ENCODE measurements at regions not wholly inside any gene's neighbourhood (a gene's known extent, or its start where the extent isn't known, plus 50 kb on each side); places are given as distances from the start of the nearest gene placed in this dataset.

GRCh38 chr12:107459641-107460040 is 226.0 kb upstream of the PWP1 start:
- H3K9me3 Mint-ChIP-seq: no peaks in the 10 kb centered on the region
- H3K36me3 ChIP-seq (ENCODE audit: control insufficient read depth in 2 of 2, extremely low read depth in 1 of 2, insufficient read depth in 1 of 2, low read length in 1 of 2): no peaks in the 10 kb centered on the region
- H3K4me3 ChIP-seq (ENCODE audit: control insufficient read depth in 1 of 2, extremely low read depth in 1 of 2, low read length in 1 of 2): no peak overlapping the region
- 73% methylated on average over 4 of the region's 7 CpGs for WGBS (ENCODE audit: insufficient coverage)
- no peak overlapping the region for H3K27ac ChIP-seq (ENCODE audit: low read length)
- ATAC-seq (replicated peaks in 1 of 4) (no peak), DNase-seq (no peak)
- no peak overlapping the region for H3K27ac Mint-ChIP-seq
- H3K4me1 Mint-ChIP-seq: peaks cover 4 to 10% (median 9%) of the 10 kb centered on the region in 3 donors
- H3K27me3 ChIP-seq (replicated peaks in 1 of 2; ENCODE audit: control insufficient read depth in 2 of 2, extremely low read depth in 1 of 2, insufficient read depth in 2 of 2, low read length in 1 of 2): no peaks in the 10 kb centered on the region
- POLR2A ChIA-PET: no interaction called here
- CTCF ChIA-PET: no interaction called here
- no peaks in the 10 kb centered on the region for H3K27me3 Mint-ChIP-seq
- no peak overlapping the region for H3K4me3 Mint-ChIP-seq
- no peaks in the 10 kb centered on the region for H3K36me3 Mint-ChIP-seq
- H3K9me3 ChIP-seq: no peaks in the 10 kb centered on the region
- no peaks in the 10 kb centered on the region for H3K4me1 ChIP-seq (ENCODE audit: control insufficient read depth in 1 of 2, extremely low read depth in 1 of 2, insufficient read depth in 2 of 2, low read length in 2 of 2)

DNA sequence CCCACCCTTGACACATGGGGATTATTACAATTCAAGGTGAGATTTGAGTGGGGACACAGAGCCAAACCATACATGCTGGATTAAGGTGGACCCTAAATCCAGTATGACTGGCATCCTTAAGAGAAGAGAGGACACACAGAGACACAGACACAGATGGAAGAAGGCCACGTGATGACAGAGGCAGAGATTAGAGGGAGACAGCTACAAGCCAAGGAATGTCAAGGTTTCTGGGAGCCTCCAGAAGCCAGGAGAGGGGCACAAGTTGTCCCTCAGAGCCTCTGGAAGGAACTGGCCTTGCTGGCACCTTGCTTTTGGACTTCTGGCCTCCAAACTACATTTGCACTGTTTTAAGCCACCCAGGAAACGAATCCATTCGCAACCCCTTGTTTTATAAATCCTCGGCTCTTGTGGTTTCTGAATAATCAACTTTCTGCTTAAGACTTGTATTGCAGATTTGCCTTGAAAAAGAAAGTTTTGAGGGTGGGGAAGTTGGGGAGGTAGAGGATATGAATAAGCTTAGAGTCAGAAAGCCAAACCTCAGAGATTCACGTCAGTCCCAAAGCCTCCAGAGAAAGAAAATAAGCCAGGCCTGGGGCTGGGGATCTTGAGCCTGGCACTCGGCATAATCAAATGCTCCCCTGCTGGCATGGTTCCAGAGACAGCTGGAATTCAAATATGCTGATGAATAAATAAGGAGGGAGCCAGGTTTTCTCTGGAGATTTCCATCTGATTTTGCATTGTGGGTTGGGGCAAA is 224.2 kb upstream of the PWP1 start:
- H3K27me3 ChIP-seq (replicated peaks in 1 of 2; ENCODE audit: control insufficient read depth in 2 of 2, extremely low read depth in 1 of 2, insufficient read depth in 2 of 2, low read length in 1 of 2): no peaks in the 10 kb centered on the region
- no peak for ATAC-seq (replicated peaks in 1 of 4)
- no peaks in the 10 kb centered on the region for H3K4me1 ChIP-seq (ENCODE audit: control insufficient read depth in 1 of 2, extremely low read depth in 1 of 2, insufficient read depth in 2 of 2, low read length in 2 of 2)
- ChIA-PET POLR2A (interaction anchor here in 1 of 2 donors (0.6 kb wide), 1 partner anchor 36 kb away, joined by 3 read pairs; no protein-coding TSS in a partner anchor), CTCF (no interaction called here)
- no peak overlapping the region for H3K27ac Mint-ChIP-seq
- H3K27me3 Mint-ChIP-seq: no peaks in the 10 kb centered on the region
- H3K4me3 Mint-ChIP-seq: no peak overlapping the region
- H3K4me1 Mint-ChIP-seq: peaks cover 9 to 16% (median 14%) of the 10 kb centered on the region in 3 donors
- H3K9me3 Mint-ChIP-seq: no peaks in the 10 kb centered on the region
- H3K36me3 Mint-ChIP-seq: no peaks in the 10 kb centered on the region
- no peaks in the 10 kb centered on the region for H3K36me3 ChIP-seq (ENCODE audit: control insufficient read depth in 2 of 2, extremely low read depth in 1 of 2, insufficient read depth in 1 of 2, low read length in 1 of 2)
- no peak overlapping the region for H3K4me3 ChIP-seq (ENCODE audit: control insufficient read depth in 1 of 2, extremely low read depth in 1 of 2, low read length in 1 of 2)
- H3K9me3 ChIP-seq: no peaks in the 10 kb centered on the region
- H3K27ac ChIP-seq (ENCODE audit: low read length): no peak overlapping the region
- no peak for DNase-seq
- 87% methylated on average over 3 of the region's 6 CpGs for WGBS (ENCODE audit: insufficient coverage)

DNA sequence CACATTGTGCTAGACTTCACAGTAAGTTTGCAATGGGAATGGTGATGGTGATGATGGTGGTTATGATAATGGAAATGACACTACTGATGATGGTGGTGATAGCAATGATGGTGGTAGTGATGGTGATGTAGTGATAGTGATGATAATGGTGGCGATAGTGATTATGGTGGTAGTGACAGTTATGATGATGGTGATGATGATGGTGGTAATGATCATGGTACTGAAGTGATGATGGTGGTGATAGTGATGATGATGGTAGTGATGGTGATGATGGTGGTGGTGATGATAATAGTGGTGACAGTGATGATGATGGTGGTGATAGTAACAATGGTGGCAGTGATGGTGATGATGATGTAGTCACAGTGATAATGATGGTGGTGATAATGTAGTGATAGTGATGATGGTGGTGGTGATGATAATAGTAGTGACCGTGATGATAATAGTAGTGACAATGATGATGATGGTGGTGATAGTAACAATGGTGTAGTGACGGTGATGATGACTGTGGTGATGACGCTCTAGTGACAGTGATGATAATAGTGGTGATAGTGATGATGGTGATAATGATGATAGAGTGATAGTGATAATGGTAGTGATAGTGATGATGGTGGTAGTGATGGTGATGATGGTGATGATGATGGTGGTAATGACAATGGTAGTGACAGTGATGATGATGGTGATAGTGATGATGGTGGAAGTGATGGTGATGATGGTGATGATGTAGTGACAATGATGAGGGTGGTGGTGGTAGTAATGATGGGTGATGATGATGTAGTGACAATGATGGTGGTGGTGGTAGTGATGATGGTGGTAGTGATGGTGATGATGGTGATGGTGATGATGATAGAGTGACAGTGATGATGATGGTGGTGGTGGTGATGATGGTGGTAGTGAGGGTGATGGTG is 222.9 kb upstream of the PWP1 start:
- no peaks in the 10 kb centered on the region for H3K27me3 ChIP-seq (replicated peaks in 1 of 2; ENCODE audit: control insufficient read depth in 2 of 2, extremely low read depth in 1 of 2, insufficient read depth in 2 of 2, low read length in 1 of 2)
- Mint-ChIP-seq H3K4me1 (peaks cover 13 to 23% (median 17%) of the 10 kb centered on the region in 3 donors), H3K9me3 (no peaks in the 10 kb centered on the region), H3K36me3 (no peaks in the 10 kb centered on the region), H3K4me3 (no peak overlapping the region), H3K27me3 (no peaks in the 10 kb centered on the region), H3K27ac (no peak overlapping the region)
- CTCF ChIA-PET: interaction anchor here in 1 of 2 donors (0.6 kb wide), 1 partner anchor 169 kb away, joined by 3 read pairs; no protein-coding TSS in a partner anchor
- no peaks in the 10 kb centered on the region for H3K9me3 ChIP-seq
- H3K4me3 ChIP-seq (ENCODE audit: control insufficient read depth in 1 of 2, extremely low read depth in 1 of 2, low read length in 1 of 2): no peak overlapping the region
- 95% methylated on average over 4 of the region's 4 CpGs for WGBS (ENCODE audit: insufficient coverage)
- DNase-seq (no peak), ATAC-seq (replicated peaks in 1 of 4) (peak in 1 of 4 experiments; percentile 34)
- H3K36me3 ChIP-seq (ENCODE audit: control insufficient read depth in 2 of 2, extremely low read depth in 1 of 2, insufficient read depth in 1 of 2, low read length in 1 of 2): no peaks in the 10 kb centered on the region
- H3K4me1 ChIP-seq (ENCODE audit: control insufficient read depth in 1 of 2, extremely low read depth in 1 of 2, insufficient read depth in 2 of 2, low read length in 2 of 2): no peaks in the 10 kb centered on the region
- POLR2A ChIA-PET: no interaction called here
- H3K27ac ChIP-seq (ENCODE audit: low read length): no peak overlapping the region

GRCh38 chr12:107464644-107465043 is 221.0 kb upstream of the PWP1 start:
- ATAC-seq (replicated peaks in 1 of 4) (no peak), DNase-seq (no peak)
- peaks cover 2 to 16% of the 10 kb centered on the region in 2 experiments for H3K4me1 ChIP-seq (ENCODE audit: control insufficient read depth in 1 of 2, extremely low read depth in 1 of 2, insufficient read depth in 2 of 2, low read length in 2 of 2)
- no peak overlapping the region for H3K4me3 Mint-ChIP-seq
- no peaks in the 10 kb centered on the region for H3K9me3 ChIP-seq
- no peak overlapping the region for H3K27ac Mint-ChIP-seq
- no peaks in the 10 kb centered on the region for H3K36me3 ChIP-seq (ENCODE audit: control insufficient read depth in 2 of 2, extremely low read depth in 1 of 2, insufficient read depth in 1 of 2, low read length in 1 of 2)
- H3K4me3 ChIP-seq (ENCODE audit: control insufficient read depth in 1 of 2, extremely low read depth in 1 of 2, low read length in 1 of 2): no peak overlapping the region
- H3K27ac ChIP-seq (ENCODE audit: low read length): no peak overlapping the region
- no peaks in the 10 kb centered on the region for H3K9me3 Mint-ChIP-seq
- H3K36me3 Mint-ChIP-seq: no peaks in the 10 kb centered on the region
- POLR2A ChIA-PET: no interaction called here
- no CpG with 5 or more reads among the region's 1 CpG for WGBS (ENCODE audit: insufficient coverage)
- no peaks in the 10 kb centered on the region for H3K27me3 Mint-ChIP-seq
- H3K4me1 Mint-ChIP-seq: peaks cover 23 to 36% (median 26%) of the 10 kb centered on the region in 3 donors
- CTCF ChIA-PET: no interaction called here
- no peaks in the 10 kb centered on the region for H3K27me3 ChIP-seq (replicated peaks in 1 of 2; ENCODE audit: control insufficient read depth in 2 of 2, extremely low read depth in 1 of 2, insufficient read depth in 2 of 2, low read length in 1 of 2)

DNA sequence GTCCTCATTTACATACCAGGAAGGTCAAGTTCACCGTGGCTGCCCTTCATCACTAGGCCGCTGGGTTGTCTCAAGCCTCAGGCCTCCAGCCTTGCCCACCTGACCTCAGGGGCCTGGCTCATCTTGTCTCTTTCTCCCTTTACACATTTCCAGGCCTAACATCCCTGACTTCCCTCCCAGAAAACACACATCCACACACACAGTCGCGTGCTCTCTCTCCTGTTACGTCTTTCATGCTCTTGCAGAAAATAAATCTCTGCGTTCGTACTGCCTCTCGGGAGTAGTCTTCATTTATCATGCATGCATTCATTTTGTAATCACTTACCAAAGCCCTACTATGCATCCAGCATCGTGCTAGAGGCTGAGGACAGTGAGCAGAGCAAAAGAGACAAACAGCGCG is 220.0 kb upstream of the PWP1 start:
- POLR2A ChIA-PET: interaction anchor here in 1 of 2 donors (0.6 kb wide), 1 partner anchor 10 kb away, joined by 4 read pairs; no protein-coding TSS in a partner anchor
- Mint-ChIP-seq H3K27ac (no peak overlapping the region), H3K4me1 (peaks cover 23 to 36% (median 26%) of the 10 kb centered on the region in 3 donors), H3K27me3 (no peaks in the 10 kb centered on the region), H3K4me3 (no peak overlapping the region), H3K9me3 (no peaks in the 10 kb centered on the region), H3K36me3 (no peaks in the 10 kb centered on the region)
- H3K4me3 ChIP-seq (ENCODE audit: control insufficient read depth in 1 of 2, extremely low read depth in 1 of 2, low read length in 1 of 2): no peak overlapping the region
- peaks cover 2 to 16% of the 10 kb centered on the region in 2 experiments for H3K4me1 ChIP-seq (ENCODE audit: control insufficient read depth in 1 of 2, extremely low read depth in 1 of 2, insufficient read depth in 2 of 2, low read length in 2 of 2)
- no peak overlapping the region for H3K27ac ChIP-seq (ENCODE audit: low read length)
- WGBS (ENCODE audit: insufficient coverage): 82% methylated on average over 5 of the region's 11 CpGs
- no peaks in the 10 kb centered on the region for H3K27me3 ChIP-seq (replicated peaks in 1 of 2; ENCODE audit: control insufficient read depth in 2 of 2, extremely low read depth in 1 of 2, insufficient read depth in 2 of 2, low read length in 1 of 2)
- no peak for ATAC-seq (replicated peaks in 1 of 4)
- H3K9me3 ChIP-seq: no peaks in the 10 kb centered on the region
- DNase-seq: no peak
- CTCF ChIA-PET: no interaction called here
- no peaks in the 10 kb centered on the region for H3K36me3 ChIP-seq (ENCODE audit: control insufficient read depth in 2 of 2, extremely low read depth in 1 of 2, insufficient read depth in 1 of 2, low read length in 1 of 2)

DNA sequence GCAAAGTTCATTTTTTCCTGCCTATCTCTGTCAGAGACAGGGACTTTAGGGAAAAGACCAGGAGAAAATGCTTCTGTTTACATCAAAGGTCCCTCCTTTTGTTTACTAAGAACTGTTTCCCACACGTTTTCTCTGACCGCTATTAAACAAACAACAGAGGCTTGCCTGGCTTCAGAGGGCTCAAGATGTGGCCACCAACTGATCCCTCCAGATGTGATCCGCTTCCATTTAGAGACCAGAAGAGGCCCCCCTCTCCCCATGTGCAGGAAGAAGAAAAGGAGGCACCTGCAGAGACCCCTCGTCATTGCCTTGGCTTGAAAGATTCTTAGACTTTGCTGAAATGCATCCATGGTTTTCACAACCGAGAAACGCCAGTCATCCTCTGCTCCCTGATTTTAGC is 217.9 kb upstream of the PWP1 start:
- H3K27me3 ChIP-seq (replicated peaks in 1 of 2; ENCODE audit: control insufficient read depth in 2 of 2, extremely low read depth in 1 of 2, insufficient read depth in 2 of 2, low read length in 1 of 2): no peaks in the 10 kb centered on the region
- no peak for DNase-seq
- Mint-ChIP-seq H3K4me3 (no peak overlapping the region), H3K27me3 (no peaks in the 10 kb centered on the region), H3K4me1 (peaks cover 27 to 37% (median 33%) of the 10 kb centered on the region in 3 donors), H3K27ac (no peak overlapping the region), H3K36me3 (no peaks in the 10 kb centered on the region), H3K9me3 (no peaks in the 10 kb centered on the region)
- no peaks in the 10 kb centered on the region for H3K36me3 ChIP-seq (ENCODE audit: control insufficient read depth in 2 of 2, extremely low read depth in 1 of 2, insufficient read depth in 1 of 2, low read length in 1 of 2)
- H3K4me1 ChIP-seq (ENCODE audit: control insufficient read depth in 1 of 2, extremely low read depth in 1 of 2, insufficient read depth in 2 of 2, low read length in 2 of 2): peaks cover 2 to 16% of the 10 kb centered on the region in 2 experiments
- WGBS (ENCODE audit: insufficient coverage): 84% methylated on average over 3 of the region's 6 CpGs
- POLR2A ChIA-PET: no interaction called here
- no peaks in the 10 kb centered on the region for H3K9me3 ChIP-seq
- ATAC-seq (replicated peaks in 1 of 4): no peak
- no peak overlapping the region for H3K27ac ChIP-seq (ENCODE audit: low read length)
- H3K4me3 ChIP-seq (ENCODE audit: control insufficient read depth in 1 of 2, extremely low read depth in 1 of 2, low read length in 1 of 2): no peak overlapping the region
- CTCF ChIA-PET: no interaction called here

Data from T-cell (primary cell).